GM21367 (cell line): ENCODE measurements at regions not wholly inside any gene's neighbourhood (a gene's known extent, or its start where the extent isn't known, plus 50 kb on each side); places are given as distances from the start of the nearest gene placed in this dataset.
"Not testable (repeated sequence)": the region's sequence is repeated elsewhere in the genome, so short reads cannot be mapped to it uniquely, and the experiment has no call there.

Experiments used
- ATAC-seq: cut with Tn5 transposase; IDR thresholded peaks from one replicate; pipeline ENCODE4 v1.9.1; 2021; ENCODE audit not compliant: unreplicated experiment

DNA sequence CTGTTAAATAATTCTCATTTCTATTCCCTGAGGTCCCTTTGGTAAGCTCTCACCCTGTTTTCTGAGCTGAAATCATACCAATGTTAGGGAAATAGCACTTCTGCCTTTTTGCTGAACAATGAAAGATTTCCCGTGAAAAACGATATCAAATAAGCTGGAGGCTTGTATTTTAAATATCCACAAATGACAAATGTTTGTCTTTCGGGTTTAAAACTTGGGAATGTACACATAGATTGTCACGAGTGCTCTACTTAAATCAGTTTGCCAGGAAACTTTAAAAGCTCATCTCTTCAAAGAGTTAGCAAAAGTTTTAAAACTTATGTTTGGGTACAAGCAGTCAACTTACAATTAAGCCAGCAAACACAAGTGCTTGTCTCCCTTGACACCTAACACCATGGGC is 393.5 kb upstream of the MON1B start:
- ATAC-seq, result no peak

DNA sequence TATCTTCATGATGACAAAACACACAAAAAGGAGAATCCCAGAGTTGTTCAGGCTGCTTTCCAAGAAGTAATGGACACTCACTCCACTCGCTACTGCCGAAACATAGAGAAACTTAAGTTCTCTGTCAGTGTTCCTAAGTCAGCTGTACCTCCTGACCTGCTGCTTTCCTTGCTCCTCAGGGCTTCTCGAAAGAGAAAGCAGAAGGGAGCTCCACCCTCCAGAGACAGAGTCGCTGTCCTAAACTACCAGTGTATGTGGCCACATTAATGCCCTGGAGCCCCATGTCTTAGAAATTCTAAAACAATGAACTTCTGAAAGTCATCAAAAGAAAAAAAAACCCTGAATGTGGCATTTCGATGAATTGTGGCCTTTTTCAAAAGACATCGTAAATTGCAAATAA is 390.8 kb upstream of the MON1B start:
- no peak for ATAC-seq

DNA sequence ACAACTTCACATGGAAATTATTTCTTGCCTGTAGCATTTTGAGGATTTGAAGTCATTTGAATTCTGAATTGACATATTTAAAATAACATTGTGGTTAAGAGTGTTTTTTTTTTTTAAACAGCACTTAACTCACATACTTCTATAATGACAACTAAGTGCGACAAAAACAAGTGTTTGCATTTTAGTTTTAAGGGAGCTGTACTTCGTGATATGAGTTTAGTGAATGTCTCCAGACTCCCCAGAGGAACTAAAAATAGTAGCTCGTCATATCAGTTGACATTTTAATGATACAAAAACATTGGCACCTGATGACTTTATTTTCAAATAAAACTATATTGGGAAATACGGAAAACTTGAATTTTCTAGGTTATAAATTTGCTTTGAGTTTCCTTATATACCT is 389.6 kb upstream of the MON1B start:
- ATAC-seq, result no peak

DNA sequence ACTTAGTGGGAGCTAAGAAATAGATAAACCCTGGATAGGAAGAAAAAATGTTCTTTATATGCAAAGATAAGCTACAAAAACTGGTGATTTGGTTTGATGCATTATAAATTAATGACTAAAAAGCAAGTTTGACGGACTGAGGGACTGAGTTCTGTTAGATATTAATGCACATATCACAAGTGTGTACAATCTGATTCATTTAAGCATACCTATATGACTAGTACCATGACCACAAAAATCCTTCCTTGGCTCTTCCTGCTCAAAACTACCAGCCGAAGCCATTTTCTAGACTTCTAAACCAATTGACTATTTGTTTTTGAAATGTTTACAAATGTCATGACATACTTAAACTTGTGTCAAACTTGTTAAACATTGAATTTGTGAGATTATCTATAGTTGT is 374.5 kb upstream of the MON1B start:
- no peak for ATAC-seq

DNA sequence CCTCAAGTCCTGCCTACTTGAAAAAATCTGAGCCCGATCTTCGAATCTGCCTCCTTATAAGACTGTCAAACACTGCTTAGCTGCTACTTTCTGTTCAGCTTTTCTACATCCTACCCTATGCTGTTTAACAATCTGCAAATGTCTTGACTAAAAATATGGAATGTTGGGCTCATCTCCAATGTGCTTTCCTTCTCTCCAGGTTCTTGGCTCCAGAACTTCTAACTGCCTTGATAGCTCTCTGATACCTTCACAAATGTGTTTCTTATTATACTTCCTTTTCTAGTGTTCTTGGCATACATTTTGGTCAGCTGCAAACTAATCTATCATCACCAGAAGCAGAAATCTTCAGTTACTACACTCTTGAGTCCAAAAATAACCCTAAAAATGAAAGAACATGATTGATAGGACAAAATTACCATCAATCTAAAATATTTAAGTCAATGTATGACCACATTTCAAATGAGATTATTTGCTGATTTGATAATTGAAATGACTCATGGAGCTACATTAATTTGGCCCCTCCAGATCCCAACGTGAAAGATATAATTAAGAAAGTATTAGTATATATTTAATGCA is 372.3 kb upstream of the MON1B start:
- ATAC-seq, result no peak

DNA sequence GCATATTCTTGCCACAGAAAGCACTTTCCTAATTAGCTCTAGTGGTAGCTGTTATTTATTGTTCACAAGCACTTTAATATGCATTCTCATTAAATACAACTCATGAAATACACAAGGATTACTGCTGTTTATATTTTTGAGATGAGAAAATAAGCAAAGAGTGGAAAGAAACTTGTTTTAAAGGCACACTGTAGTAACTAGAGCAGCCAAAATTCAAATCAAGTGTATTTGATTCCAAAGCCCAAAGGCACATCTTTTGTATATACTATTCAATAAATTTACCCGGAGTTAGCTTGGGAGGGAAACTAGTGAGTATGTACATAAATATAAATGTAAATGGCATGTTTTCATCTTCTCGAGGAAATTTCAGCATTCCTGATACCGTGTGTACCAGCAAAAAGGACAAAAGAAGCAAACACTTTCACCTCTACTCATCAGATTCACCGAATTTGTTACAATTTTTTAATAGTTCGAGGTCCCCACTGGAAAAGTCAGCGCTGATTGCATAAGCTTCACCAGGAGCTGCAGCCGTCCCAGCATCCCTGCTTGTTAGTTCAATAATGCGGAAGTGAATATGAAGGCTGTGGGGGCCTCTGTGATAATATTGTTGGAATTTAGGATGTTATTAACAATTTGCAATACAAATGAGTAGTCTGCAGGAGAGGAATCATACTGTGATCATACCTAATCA is 371.6 kb upstream of the MON1B start:
- no peak for ATAC-seq

DNA sequence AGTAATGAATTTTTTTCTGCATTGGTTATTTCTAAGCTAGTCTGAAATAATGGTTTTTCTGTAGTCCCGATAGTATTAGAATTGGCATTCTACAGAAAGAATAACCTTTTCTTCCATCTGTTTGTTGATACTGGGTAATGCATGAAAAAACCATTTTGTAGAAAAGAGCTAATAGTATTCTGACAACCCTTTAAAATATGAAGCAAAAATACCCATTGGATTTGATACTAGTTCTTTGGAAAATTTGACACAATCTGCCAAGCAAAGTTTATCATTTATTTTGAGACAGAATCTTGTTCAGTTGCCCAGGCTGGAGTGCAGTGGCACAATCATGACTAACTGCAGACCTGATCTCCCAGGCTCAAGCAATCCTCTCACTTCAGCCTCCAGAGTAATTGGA is 366.8 kb upstream of the MON1B start:
- ATAC-seq, result no peak

DNA sequence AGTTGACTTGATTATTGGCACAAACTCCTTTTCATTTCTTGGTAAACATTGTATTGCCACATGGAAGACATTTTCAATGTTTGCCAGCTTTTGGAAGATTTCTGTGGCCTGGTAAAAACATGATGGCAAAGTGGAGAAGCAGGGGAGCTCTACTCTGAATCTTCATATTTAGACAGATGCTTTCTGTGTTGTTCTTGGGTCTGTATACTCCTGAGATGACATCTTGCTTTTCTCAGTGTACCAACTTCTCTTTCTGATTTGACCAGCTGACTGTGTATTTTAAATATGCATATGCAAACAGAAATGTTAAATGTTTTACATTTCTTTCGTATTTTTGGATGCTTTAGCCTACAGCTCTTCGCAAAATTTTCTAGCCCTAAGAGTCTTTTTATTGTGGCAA is 366.2 kb upstream of the MON1B start:
- no peak for ATAC-seq

DNA sequence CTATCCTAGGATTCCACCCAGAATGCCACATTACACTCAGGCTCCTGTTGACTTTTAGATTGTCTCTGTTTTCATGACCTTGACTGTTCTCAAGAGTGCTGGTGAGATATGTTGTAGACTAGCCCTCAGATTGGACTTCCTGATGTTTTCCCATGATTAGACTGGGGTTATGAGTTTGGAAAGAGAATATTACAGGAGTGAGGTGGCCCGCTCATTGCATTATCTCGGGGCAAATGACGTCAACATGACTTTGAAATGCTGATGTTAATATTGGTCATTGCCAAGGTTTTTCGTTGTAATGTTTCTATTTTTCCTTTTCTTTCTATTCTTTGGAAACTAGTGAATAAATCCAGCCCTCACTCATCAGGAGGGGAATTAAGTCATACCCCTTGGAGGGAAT is 355.7 kb upstream of the MON1B start:
- no peak for ATAC-seq

DNA sequence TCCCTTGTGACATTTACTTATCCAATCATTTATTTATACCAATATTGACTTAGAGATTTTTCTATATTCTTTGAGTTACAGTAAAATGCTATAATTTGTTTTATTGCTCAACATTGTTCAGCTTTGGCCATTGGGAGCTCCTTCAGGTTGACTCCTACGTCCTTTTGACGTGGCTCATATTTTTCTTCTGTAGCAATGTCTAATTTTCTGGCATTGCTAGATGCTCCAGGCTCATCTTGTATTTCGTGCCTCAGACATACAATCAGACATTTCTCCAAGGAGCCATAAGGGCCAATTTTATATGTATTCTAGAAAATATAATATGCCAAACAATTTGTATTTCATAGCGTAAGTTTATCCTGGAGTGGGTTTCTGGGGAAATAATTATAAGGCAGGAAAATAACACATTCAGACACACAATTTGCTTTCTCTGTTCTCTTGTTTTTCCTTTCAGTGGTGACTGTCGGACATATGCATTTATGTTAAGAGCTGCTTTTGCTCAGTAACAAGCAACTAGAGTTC is 355.1 kb upstream of the MON1B start:
- ATAC-seq, result no peak

DNA sequence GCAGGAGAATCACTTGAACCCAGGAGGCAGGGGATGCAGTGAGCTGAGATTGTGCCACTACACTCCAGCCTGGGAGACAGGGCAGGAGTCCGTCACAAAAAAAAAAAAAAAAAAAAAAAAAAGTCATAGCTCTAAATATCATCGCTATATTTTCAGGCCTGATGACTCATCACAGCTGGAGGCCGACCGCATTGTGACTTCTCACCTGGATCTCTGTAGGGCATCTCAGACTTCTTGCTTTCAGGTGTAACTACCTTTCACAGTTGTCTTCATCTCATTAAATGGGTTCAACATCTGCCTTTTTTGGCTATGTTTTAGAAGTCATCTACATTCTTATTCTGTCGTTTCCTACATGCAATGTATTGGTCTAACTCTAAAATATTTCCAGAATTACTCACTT is 353.1 kb upstream of the MON1B start:
- no peak for ATAC-seq

DNA sequence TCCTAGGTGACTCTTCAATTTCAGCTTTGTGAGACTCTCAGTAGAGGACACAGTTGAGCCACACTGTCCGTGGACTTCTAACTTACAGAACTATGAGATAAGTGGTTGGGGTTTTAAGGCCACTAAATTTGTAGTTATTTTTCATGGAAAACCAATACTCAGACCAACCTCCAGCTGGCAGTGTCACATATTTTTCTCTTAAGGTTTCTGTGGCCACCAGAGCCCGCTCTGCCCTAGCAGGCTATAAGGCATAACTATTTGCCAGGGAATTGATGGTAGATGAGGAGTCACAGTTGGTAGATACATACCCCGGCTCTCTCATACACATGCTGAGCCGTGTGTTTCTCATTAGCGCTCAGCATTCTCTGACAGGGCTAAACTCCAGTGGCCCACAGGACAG is 336.8 kb upstream of the MON1B start:
- ATAC-seq, result no peak

DNA sequence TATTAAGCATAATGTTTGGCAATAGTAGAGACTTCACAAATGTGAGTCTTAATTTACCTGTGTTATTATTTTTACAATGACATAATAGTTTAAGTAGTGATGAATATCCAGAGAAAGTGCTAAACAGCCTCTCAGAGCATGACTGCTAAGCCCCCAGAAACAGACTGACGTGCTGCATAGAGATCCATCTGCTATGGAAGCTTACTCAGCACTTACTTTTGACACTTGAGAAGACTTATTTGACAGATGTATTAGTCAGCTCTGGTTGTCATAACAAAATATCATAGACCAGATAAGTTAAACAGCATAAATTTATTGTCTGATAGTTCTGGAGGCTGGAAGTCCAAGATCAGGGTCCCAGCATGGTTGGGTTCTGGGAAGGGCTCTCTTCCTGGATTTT is 334.9 kb upstream of the MON1B start:
- ATAC-seq, result no peak

DNA sequence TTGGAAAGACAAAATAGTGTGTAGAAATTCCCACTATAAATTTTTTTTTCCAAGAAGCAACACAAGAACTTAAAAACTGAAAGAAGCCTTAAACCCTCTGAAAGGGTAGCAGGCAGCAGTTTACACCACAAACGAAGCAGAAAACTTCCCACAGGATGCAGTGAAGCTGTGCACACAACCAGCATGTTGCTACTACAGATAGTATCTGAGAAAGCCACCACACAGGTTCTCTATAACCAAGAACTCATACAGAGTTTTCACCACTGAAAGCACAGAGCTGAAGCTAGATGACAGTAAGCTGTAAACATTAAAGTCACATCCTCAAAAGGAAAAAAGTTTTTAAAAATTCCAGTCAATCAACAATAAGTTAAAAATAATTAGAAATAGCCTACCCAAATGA is 333.6 kb upstream of the MON1B start:
- ATAC-seq, result no peak

DNA sequence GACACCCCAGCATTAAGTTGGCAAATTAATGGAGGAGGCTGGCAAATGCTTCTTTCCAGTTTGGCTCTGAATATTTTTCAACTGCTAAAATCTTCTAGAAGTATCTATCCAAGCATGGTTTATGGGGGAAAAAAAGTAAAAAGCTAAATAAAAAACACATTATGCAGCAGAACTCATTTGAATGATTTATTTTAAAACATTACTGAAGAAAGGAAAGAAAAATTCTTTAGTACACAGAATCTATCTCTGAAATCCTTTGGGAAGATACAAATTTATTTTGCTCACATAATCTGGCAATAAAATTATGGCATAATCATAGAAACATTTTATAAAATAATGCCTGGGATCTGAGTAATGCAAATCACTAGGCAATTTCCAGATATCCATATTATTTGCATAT is 328.1 kb upstream of the MON1B start:
- ATAC-seq, result no peak

DNA sequence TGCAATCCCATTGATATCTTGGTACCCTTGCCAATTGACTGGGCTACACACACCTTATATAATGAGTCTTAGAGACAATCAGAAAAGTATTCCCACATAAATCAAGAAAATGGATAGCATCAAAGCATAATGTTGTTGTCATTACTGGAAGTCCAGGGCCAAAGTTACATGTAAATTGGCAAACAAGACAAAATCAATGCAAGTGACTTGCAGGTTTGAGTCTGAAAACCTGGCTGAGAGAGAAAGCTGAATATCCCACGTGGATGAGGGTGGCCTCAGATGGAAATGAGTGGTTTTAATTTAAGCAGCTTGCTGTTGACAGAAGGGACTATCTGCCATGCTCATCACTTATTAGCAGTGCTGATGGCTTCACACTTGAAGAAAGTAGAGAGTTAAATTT is 324.0 kb upstream of the MON1B start:
- no peak for ATAC-seq

DNA sequence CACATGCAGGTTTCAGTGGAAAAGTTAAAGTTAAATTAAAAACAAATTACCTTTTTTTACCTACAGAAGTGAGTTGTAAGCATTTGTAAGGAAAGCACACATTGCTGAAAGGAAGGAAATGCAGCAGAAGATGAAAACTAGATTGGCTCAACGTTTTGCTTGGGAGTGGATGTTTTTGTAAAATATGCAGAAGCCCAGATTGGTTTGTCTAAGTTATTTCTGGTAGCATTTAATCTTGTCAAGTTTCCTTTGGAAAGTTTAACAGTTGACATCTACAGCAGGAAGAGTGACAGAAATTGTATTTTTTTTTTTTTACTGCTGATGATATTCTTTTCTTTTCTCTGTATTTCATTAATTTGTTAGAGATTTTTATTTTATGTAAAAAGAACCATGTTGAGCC is 315.1 kb upstream of the MON1B start:
- no peak for ATAC-seq

DNA sequence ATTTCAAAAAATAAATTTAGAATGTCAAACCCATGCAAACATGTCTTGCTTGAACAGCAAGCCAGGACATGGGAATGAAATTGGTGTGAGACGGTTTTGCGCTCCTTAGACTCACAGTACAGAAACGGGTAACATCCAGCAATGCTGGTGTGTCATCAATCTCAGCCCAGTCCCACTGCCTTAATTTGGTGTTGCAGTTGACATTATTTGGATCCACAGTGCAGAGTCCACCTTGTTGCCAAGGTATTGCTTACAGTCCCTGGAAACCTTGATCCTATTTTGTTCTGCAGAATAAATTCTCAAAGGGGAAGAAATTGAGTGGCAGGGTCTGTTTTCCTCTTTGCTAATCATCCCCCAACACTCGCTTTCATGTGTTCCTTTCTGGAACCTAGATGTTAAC is 311.6 kb upstream of the MON1B start:
- no peak for ATAC-seq

DNA sequence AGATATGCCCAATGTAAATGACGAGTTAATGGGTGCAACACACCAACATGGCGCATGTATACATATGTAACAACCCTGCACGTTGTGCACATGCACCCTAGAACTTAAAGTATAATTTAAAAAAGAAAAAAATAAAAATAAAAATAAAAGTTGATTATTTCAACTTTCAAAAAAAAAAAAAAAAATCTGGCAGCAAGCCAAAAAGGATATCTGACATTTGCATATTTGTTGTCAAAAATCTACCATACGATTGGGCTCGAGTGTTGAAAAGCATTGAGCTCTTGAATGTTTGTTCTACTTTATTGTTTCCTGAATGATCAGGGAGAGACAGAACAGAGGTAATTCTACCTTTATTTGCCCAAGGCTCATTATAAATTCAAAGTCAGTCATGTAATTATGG is 310.5 kb upstream of the MON1B start:
- ATAC-seq, result not testable (repeated sequence)

DNA sequence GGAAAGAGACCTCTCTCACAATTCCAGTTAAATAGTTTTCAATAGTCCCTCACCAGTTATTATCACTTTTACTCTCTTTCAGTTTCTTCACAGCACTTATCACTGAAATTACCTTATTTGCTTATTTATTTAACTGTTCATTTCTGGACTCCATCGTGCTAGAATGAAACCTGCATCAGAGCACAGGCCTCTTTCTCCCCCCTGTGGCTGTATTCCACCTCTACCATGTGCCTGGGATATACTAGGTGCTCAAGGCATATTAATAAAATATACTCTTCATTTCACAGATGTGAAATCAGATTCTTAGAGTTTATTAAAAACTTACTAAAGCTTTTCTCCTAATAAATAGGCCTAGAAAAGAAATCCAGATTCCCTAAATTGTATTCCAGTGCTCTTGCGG is 308.9 kb upstream of the MON1B start:
- ATAC-seq, result no peak

DNA sequence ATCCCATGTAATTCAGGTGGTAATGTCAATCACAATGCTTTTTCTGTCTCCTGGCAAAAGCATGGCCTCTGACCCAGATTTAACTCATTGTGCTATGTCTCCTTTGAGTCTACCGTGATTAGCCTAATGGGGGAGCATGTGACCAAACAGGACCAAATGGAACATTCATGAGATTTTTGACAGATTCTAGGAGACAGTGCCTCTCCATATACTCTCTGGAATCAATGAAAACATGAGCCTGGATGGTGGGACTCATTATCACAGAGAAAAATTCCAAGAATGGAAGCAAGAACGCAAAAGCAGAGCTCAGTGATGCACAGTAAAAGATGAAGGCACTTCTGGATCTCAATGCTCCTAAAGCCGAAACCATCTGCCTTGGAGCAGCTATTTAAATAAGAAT is 307.9 kb upstream of the MON1B start:
- ATAC-seq, result no peak

DNA sequence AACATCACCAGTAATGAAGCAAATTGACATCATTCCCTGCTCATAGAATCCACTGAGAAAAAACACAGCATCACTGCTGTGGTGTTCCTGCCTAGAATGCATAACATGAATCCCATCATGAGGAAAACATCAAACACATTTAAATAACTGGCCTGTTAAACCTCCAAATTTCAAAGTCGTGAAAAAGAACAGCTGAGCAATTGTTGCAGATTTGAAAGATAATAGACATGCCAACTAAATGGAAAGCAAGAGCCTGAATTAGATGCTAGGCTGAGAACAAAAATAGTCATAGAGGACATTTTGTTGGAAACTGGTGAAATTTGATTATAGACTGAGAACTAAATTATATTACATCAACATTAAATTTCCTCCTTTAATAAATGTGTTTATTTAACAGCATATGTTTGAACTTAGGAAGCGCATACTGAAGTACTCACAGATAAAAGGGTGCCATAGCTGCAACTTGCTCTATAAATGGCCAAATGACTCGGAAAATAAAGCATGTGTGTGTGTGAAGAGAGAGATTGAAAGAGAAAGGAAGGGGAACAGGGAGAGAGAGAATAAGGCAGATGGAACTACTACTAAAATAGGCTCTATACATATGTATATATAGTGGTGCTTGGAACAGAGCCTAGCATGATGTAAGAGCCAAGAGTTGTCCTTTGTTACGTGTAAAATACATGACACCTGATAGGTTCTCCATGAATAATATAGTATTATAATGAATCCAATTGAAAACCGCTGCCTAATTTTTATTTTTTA is 305.0 kb upstream of the MON1B start:
- no peak for ATAC-seq
